ENCODE measurements at regions not wholly inside any gene's neighbourhood (a gene's known extent, or its start where the extent isn't known, plus 50 kb on each side); places are given as distances from the start of the nearest gene placed in this dataset.
"Not testable (repeated sequence)": the region's sequence is repeated elsewhere in the genome, so short reads cannot be mapped to it uniquely, and the experiment has no call there.

- Histone ChIP-seq H3K27me3 (no peaks in the 10 kb centered on the region), H3K4me2 (peak overlapping the region; percentile 21), H3K36me3 (no peaks in the 10 kb centered on the region), H3K27ac (no peak overlapping the region), H4K20me1 (no peaks in the 10 kb centered on the region), H3K9ac (no peak overlapping the region), H3K9me3 (no peaks in the 10 kb centered on the region), H3K4me3 (no peak overlapping the region), H3K4me1 (peaks cover 11% of the 10 kb centered on the region)
- TF ChIP-seq Cebpa-rat (IDR thresholded peaks at IDR 0.05): no peak
These were observed 63.8 kb upstream of the ATXN1 start for GRCh38 chr6:16824845-16825685.

GRCh38 chr6:16823718-16824352 is 62.6 kb upstream of the ATXN1 start:
- Histone ChIP-seq H3K4me1 (peaks cover 11% of the 10 kb centered on the region), H3K9ac (no peak overlapping the region), H3K36me3 (no peaks in the 10 kb centered on the region), H3K4me2 (no peak overlapping the region), H3K27ac (no peak overlapping the region), H3K4me3 (no peak overlapping the region), H3K27me3 (no peaks in the 10 kb centered on the region), H4K20me1 (no peaks in the 10 kb centered on the region), H3K9me3 (no peaks in the 10 kb centered on the region)
- no peak for TF ChIP-seq Cebpa-rat (IDR thresholded peaks at IDR 0.05)

- no peak overlapping the region for H3K4me2 ChIP-seq
- H3K4me3 ChIP-seq: no peak overlapping the region
- no peak for TF ChIP-seq Cebpa-rat (IDR thresholded peaks at IDR 0.05)
- no peaks in the 10 kb centered on the region for H3K36me3 ChIP-seq
- H3K9me3 ChIP-seq: no peaks in the 10 kb centered on the region
- H3K9ac ChIP-seq: no peak overlapping the region
- no peak overlapping the region for H3K27ac ChIP-seq
- H4K20me1 ChIP-seq: no peaks in the 10 kb centered on the region
- H3K4me1 ChIP-seq: peaks cover 11% of the 10 kb centered on the region
- no peaks in the 10 kb centered on the region for H3K27me3 ChIP-seq
These were observed 61.9 kb upstream of the ATXN1 start for GRCh38 chr6:16822975-16823717.

- peaks cover 11% of the 10 kb centered on the region for H3K4me1 ChIP-seq
- no peaks in the 10 kb centered on the region for H3K27me3 ChIP-seq
- H3K27ac ChIP-seq: no peak overlapping the region
- no peak overlapping the region for H3K4me2 ChIP-seq
- no peaks in the 10 kb centered on the region for H3K36me3 ChIP-seq
- TF ChIP-seq Cebpa-rat (IDR thresholded peaks at IDR 0.05): no peak
- no peaks in the 10 kb centered on the region for H4K20me1 ChIP-seq
- no peaks in the 10 kb centered on the region for H3K9me3 ChIP-seq
- H3K9ac ChIP-seq: no peak overlapping the region
- H3K4me3 ChIP-seq: no peak overlapping the region
These were observed 61.3 kb upstream of the ATXN1 start for GRCh38 chr6:16822529-16822928.

GRCh38 chr6:16821834-16822264 is 60.6 kb upstream of the ATXN1 start:
- Histone ChIP-seq H4K20me1 (no peaks in the 10 kb centered on the region), H3K4me2 (no peak overlapping the region), H3K9me3 (no peaks in the 10 kb centered on the region), H3K36me3 (no peaks in the 10 kb centered on the region), H3K27me3 (no peaks in the 10 kb centered on the region), H3K4me1 (peaks cover 11% of the 10 kb centered on the region), H3K4me3 (no peak overlapping the region), H3K27ac (no peak overlapping the region), H3K9ac (no peak overlapping the region)
- no peak for TF ChIP-seq Cebpa-rat (IDR thresholded peaks at IDR 0.05)

- H4K20me1 ChIP-seq, H3K4me2 ChIP-seq, H3K27me3 ChIP-seq, H3K36me3 ChIP-seq, H3K27ac ChIP-seq, H3K4me3 ChIP-seq, H3K9me3 ChIP-seq, H3K9ac ChIP-seq: not testable (repeated sequence)
- H3K4me1 ChIP-seq: peaks cover 11% of the 10 kb centered on the region
These were observed 59.0 kb upstream of the ATXN1 start for GRCh38 chr6:16820262-16820661.

- no peak overlapping the region for H3K27ac ChIP-seq
- H4K20me1 ChIP-seq: no peaks in the 10 kb centered on the region
- H3K9me3 ChIP-seq: no peaks in the 10 kb centered on the region
- no peak overlapping the region for H3K4me2 ChIP-seq
- no peak overlapping the region for H3K9ac ChIP-seq
- no peak overlapping the region for H3K4me3 ChIP-seq
- no peaks in the 10 kb centered on the region for H3K27me3 ChIP-seq
- no peak for TF ChIP-seq Cebpa-rat (IDR thresholded peaks at IDR 0.05)
- peaks cover 6% of the 10 kb centered on the region for H3K4me1 ChIP-seq
- no peaks in the 10 kb centered on the region for H3K36me3 ChIP-seq
These were observed 58.5 kb upstream of the ATXN1 start for GRCh38 chr6:16819752-16820151.

- no peaks in the 10 kb centered on the region for H3K4me1 ChIP-seq
- H3K9ac ChIP-seq: no peak overlapping the region
- H3K27me3 ChIP-seq: no peaks in the 10 kb centered on the region
- H3K27ac ChIP-seq: no peak overlapping the region
- no peak overlapping the region for H3K4me3 ChIP-seq
- H3K9me3 ChIP-seq: peaks cover 6% of the 10 kb centered on the region
- no peak overlapping the region for H3K4me2 ChIP-seq
- no peaks in the 10 kb centered on the region for H3K36me3 ChIP-seq
- TF ChIP-seq Cebpa-rat (IDR thresholded peaks at IDR 0.05): no peak
- H4K20me1 ChIP-seq: no peaks in the 10 kb centered on the region
These were observed 57.8 kb upstream of the ATXN1 start for GRCh38 chr6:16818992-16819626.

GRCh38 chr6:16817594-16817993 is 56.3 kb upstream of the ATXN1 start:
- Histone ChIP-seq H3K9me3 (peaks cover 20% of the 10 kb centered on the region), H3K27ac (no peak overlapping the region), H3K4me1 (no peaks in the 10 kb centered on the region), H3K36me3 (no peaks in the 10 kb centered on the region), H3K4me2 (no peak overlapping the region), H4K20me1 (no peaks in the 10 kb centered on the region), H3K9ac (no peak overlapping the region), H3K4me3 (no peak overlapping the region), H3K27me3 (no peaks in the 10 kb centered on the region)
- no peak for TF ChIP-seq Cebpa-rat (IDR thresholded peaks at IDR 0.05)

Data from BLaER1 (cell line).